ENCODE measurements at regions not wholly inside any gene's neighbourhood (a gene's known extent, or its start where the extent isn't known, plus 50 kb on each side); places are given as distances from the start of the nearest gene placed in this dataset.
"Not testable (repeated sequence)": the region's sequence is repeated elsewhere in the genome, so short reads cannot be mapped to it uniquely, and the experiment has no call there.

DNA sequence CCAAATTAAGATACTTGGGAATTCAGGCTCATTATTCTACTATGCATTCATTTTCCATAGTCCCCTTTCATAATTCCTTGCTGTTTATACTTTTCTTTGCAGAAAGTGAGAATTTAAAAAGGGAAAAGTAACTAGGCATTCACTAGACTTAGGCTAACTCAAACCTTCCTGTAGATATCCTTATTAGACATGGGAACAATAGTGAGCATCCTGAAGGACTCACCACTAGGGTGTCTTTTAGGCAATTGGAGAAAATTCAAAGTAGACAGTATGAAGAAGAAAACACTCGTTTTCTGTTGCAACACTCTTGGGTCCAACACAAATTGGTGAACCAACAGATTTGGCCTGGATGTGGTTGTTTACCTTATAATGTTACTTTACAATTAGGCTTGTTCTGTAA, 213.2 kb upstream of the GRIN3A start:
- DNase-seq = no peak

DNA sequence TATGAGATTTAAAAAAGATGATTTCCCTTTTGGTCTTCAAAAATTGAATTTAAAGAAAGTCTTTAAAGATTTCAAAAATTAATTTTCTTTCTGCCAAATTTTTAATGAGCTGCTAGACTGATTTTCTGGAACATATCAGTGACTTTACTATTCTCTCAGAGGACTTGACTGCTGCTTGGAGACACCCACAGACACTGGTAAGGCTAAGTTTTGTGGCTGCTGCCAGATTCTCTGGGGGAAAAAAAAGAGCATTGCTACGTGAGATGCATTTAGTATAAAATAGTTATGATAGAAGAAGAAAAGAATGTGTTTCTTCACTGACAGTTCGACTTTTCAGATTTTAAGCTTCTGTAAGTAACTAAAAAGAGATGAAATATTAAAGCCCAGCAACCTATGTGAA, 193.3 kb upstream of the GRIN3A start:
- no peak for DNase-seq

DNA sequence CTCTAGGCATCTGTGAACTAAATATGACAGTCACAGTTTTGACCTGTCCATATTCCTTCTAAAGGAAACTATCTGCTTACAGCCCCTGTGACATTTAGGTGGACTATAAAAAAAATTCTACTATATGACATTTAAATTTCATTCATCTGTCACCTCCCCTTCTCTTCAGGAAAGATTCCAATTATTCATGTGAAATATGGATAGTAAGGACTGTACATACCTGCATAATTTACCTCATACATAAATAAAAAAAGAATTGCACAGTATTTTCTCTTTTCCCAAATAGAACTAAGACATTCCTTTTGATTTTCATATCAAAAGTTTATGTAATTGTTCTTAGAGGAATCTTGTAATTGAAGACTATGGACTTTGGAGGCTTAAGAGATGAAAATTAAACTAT, 192.3 kb upstream of the GRIN3A start:
- DNase-seq = no peak

- no peak for DNase-seq
These were observed 187.1 kb upstream of the GRIN3A start for GRCh38 chr9:101925498-101925897.

DNA sequence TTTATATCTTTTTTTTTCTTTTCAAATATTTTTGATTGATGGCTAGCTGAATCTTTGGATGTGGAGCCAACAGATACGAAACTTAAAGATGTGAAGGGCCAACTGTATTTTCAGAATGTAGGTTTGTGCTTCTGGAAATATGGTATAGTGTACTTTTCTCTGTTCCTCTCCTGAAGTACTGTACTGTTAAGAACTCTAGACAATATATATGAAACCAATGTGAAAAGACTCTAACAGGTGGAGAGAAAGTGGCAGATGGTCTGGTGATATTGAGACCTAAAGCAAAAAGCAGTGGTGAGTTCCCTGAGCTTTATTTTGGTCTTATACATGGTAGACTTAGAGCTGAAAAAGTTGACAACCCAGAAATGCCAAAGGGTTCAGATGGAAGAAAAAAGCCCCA, 185.0 kb upstream of the GRIN3A start:
- no peak for DNase-seq

- DNase-seq = not testable (repeated sequence)
These were observed 178.5 kb upstream of the GRIN3A start for GRCh38 chr9:101916948-101917347.

- DNase-seq = no peak
These were observed 177.0 kb upstream of the GRIN3A start for GRCh38 chr9:101915482-101915881.

- no peak for DNase-seq
These were observed 174.3 kb upstream of the GRIN3A start for GRCh38 chr9:101912698-101913097.

GRCh38 chr9:101907466-101907865, 169.0 kb upstream of the GRIN3A start:
- DNase-seq = no peak

DNA sequence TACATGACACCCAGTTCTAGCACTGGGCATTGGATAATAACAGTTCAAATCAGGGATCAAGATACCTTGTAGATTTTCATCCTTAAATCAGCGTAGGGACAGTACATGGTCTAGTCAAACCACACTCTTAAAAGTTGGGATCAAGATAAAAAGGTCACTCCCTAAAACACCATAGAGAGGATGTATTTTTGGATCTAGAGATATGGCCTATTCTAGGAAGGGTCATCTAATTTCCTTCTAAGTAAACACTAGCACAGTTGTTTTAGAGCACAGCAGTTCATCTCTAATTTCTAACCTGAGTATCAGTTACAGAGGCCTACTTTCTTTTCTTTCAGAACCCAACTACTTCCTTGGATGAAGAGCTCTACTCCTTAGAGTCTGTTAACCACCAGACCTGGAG, 166.4 kb upstream of the GRIN3A start:
- no peak for DNase-seq

DNA sequence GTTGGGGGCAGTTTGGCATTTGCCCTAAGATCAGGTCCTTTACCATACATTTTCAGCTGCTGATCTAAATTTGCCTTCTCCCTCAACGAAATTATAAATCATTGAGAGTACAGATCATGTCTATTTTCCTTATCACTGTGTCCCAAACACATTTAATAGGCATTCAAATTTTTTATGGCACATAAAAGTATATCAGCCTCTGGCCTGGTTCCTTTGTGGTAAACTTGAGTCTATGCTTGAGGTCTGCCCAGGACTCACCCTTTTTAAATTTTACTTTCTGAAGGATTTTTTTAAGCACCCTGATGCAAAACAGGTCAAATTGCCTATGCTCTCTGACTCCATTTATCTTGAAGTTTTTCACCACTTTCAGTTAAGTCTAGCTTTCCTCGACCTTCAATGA, 163.6 kb upstream of the GRIN3A start:
- no peak for DNase-seq

- no peak for DNase-seq
These were observed 158.7 kb upstream of the GRIN3A start for GRCh38 chr9:101897196-101897595.

GRCh38 chr9:101893661-101894646, 155.5 kb upstream of the GRIN3A start:
- no peak for DNase-seq

DNA sequence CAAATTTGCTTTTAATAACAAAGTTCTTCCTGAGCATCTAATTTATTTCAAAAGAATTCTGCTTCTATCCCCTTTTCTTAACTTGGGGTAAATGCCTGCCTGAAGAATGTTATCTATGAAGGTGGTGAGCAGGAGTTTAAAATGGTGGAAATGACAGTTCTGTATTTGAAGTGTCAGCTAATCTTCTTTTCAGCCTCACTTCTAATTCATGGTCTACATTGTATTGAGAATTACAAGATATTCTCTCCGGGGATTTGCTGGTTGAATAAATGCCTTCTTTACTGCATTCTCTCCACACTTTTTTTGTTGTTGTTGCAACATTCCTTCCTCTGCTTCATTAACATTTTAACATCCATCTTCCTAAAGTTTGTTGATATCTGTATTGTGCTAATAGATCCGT, 143.1 kb upstream of the GRIN3A start:
- DNase-seq = no peak

- DNase-seq = no peak
These were observed 142.4 kb upstream of the GRIN3A start for GRCh38 chr9:101880846-101881245.

DNA sequence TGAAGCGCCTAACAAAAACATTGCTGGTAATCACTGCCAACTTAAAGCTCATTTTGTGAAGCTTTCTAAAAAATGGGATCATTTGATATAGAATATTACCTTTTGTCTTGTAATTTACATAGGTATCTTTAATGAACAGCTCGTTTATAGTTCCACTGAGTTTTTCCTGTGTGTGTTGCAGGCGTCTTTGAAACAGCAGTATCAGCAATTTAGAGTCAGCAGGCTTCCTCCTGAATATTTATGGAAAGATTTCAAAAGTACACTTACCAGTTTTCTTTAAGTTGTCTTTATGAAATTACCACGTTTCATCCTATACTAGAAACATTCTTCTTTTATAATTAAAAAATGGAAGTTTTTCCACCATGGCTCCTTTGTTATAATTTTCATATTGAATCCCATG, 140.3 kb upstream of the GRIN3A start:
- DNase-seq = no peak

DNA sequence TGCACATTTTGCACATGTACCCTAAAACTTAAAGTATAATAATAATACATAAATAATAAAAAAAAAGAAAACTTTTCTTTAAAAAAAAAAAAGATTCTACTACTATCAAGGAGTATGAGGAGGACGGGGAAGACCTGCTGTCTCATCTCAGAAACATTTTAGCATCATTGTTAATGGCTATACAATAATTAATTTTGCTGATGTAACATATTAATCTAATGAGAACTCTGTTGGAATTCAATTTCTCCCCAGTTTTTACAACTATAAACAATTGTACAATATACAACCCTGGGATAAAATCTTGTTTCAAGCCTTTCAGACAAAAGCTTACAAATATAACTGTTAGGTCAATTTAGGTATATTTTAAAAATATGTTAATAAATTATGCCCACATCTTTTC, 139.0 kb upstream of the GRIN3A start:
- no peak for DNase-seq

- DNase-seq = no peak
These were observed 123.0 kb upstream of the GRIN3A start for GRCh38 chr9:101861472-101861871.

GRCh38 chr9:101860920-101861319, 122.5 kb upstream of the GRIN3A start:
- no peak for DNase-seq

GRCh38 chr9:101859620-101860019, 121.2 kb upstream of the GRIN3A start:
- DNase-seq = no peak

- no peak for DNase-seq
These were observed 119.6 kb upstream of the GRIN3A start for GRCh38 chr9:101858026-101858425.

DNA sequence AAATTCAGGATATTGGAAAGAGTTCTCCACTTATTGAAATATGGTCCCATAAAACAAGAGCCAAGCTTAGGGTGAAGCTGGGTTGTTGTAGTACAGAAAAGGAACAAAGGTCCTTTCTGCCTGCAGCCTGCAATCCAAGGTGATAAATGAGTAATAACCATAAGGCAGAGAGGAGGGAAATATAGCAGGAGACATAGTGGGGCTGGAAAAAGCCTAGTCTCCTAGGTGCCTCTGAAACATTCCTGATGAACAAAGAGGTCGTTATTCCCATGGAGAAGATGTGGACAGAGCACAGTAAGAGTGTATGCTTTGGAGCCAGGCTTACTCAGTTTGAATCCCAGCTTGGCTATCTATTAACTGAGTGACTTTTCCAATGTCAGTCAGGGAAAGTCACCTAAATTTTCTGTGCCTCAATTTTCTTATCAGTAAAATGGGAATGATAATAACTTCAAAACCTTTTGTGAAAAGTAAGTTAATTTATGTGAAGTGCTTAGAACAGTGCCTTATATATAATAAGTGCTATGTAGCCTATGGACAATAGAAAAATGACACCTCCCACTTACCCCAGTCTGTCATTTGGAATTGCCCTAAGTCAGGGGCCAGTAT, 110.8 kb upstream of the GRIN3A start:
- DNase-seq = no peak

DNA sequence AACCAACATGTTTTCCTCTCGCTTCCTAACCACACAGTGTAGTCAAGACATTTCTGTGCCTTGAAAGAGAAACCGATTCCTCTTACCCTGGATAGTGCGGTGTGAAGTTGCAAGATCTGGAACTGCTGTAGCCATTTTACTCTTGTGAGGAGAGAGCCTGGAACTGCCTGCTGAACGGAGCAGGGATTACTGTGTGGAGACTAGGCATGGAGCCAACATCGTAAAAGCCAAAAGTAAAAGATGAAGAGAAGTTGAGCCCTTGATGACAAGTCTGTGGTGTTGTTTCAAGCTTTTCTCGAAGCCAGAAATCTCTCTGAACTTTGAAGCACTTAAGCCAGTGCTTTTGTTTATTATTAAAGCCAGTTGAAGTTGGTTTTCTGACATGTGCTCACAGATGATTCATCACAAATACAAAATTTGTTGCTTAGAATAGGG, 110.1 kb upstream of the GRIN3A start:
- DNase-seq = no peak

DNA sequence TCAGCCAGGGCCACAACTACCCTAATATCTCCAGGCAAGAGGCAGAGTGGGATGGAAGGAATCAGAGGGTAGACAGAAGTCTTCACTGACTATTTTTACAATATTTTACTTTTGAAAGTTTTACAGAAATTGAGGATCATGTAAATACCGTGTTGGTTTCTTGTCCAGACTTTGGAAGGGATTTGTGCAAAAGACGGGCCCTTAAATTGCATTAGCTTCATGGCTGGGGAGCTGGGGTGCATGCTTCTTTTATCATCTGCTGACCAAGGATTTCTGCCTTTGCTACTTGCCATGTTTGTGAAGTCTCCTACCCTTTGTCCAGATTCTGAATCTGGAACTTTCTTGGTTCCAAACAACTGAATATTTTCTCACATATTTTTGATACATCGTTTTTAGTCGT, 107.7 kb upstream of the GRIN3A start:
- no peak for DNase-seq
